GM23338 (cell line): ENCODE measurements at regions not wholly inside any gene's neighbourhood (a gene's known extent, or its start where the extent isn't known, plus 50 kb on each side); places are given as distances from the start of the nearest gene placed in this dataset.

Experiments used
- ATAC-seq: fragments of 200-7000 bp; cut with Tn5 transposase; 3 replicates; pipeline ENCODE4 v1.9.1; 2020
- DNase-seq: peaks from one replicate; pipeline ENCODE4 v3.0.0-alpha.2; 2015; ENCODE audit warnings: low spot score
- H2AFZ ChIP-seq: fragments of 200-600 bp; sonication (generic); 2 replicates; pipeline ENCODE4 v1.8.0; 2016; ENCODE audit warnings: antibody characterized with exemption, mild to moderate bottlenecking, moderate library complexity
- H3F3A ChIP-seq: fragments of 200-600 bp; sonication (generic); replicated peaks from 2 replicates; pipeline ENCODE4 v1.8.0; 2017; ENCODE audit warnings: antibody characterized with exemption, mixed run types, low read depth
- H3K27ac ChIP-seq: fragments of 200-600 bp; sonication (generic); 2 replicates; pipeline ENCODE4 v1.6.1; 2016; ENCODE audit warnings: low read depth
- H3K27me3 ChIP-seq: fragments of 200-600 bp; sonication (generic); 2 replicates; pipeline ENCODE4 v1.8.0; 2016; ENCODE audit warnings: mild to moderate bottlenecking, mixed run types, moderate library complexity; ENCODE audit not compliant: insufficient read depth
- H3K36me3 ChIP-seq: fragments of 200-600 bp; sonication (generic); 2 replicates; pipeline ENCODE4 v1.8.0; 2016; ENCODE audit warnings: mild to moderate bottlenecking; ENCODE audit not compliant: insufficient read depth
- H3K4me1 ChIP-seq: fragments of 200-600 bp; sonication (generic); 2 replicates; pipeline ENCODE4 v1.8.0; 2016; ENCODE audit warnings: mild to moderate bottlenecking, moderate library complexity; ENCODE audit not compliant: insufficient read depth
- H3K4me2 ChIP-seq: fragments of 200-600 bp; sonication (generic); 2 replicates; pipeline ENCODE4 v1.7.1; 2017; ENCODE audit warnings: mixed run types
- H3K4me3 ChIP-seq: fragments of 200-600 bp; sonication (generic); 2 replicates; pipeline ENCODE4 v1.6.1; 2016; ENCODE audit warnings: mixed run types
- H3K79me2 ChIP-seq: fragments of 200-600 bp; sonication (generic); replicated peaks from 2 replicates; pipeline ENCODE4 v1.8.0; 2017; ENCODE audit warnings: mild to moderate bottlenecking; ENCODE audit not compliant: insufficient read depth
- H3K9me2 ChIP-seq: fragments of 200-600 bp; sonication (generic); 2 replicates; pipeline ENCODE4 v1.8.0; 2017; ENCODE audit not compliant: insufficient read depth
- H4K20me1 ChIP-seq: fragments of 200-600 bp; sonication (generic); replicated peaks from 2 replicates; pipeline ENCODE4 v1.8.0; 2017; ENCODE audit warnings: mild to moderate bottlenecking; ENCODE audit not compliant: insufficient read depth
- H3K27ac Mint-ChIP-seq: 2 replicates; pipeline ENCODE4 v1.8.0; 2020; ENCODE audit warnings: inconsistent platforms, mild to moderate bottlenecking, moderate library complexity, mixed read lengths
- H3K27me3 Mint-ChIP-seq: 3 replicates; pipeline ENCODE4 v1.8.0; 2022; ENCODE audit warnings: low read depth, mild to moderate bottlenecking, moderate library complexity, mixed read lengths, inconsistent platforms; ENCODE audit not compliant: insufficient read depth, poor library complexity
- H3K36me3 Mint-ChIP-seq: 3 replicates; pipeline ENCODE4 v1.8.0; 2021; ENCODE audit warnings: low read depth, mild to moderate bottlenecking, inconsistent platforms, moderate library complexity, mixed read lengths
- H3K4me1 Mint-ChIP-seq: 3 replicates; pipeline ENCODE4 v1.8.0; 2020; ENCODE audit warnings: mild to moderate bottlenecking, inconsistent platforms, mixed read lengths
- H3K4me3 Mint-ChIP-seq: 3 replicates; pipeline ENCODE4 v1.8.0; 2021; ENCODE audit warnings: moderate library complexity, mild to moderate bottlenecking, inconsistent platforms, mixed read lengths
- H3K9me3 Mint-ChIP-seq: 3 replicates; pipeline ENCODE4 v1.8.0; 2020; ENCODE audit warnings: moderate library complexity, mild to moderate bottlenecking, inconsistent platforms, mixed read lengths
- CREB1 ChIP-seq: fragments of 250-450 bp; sonication (Bioruptor Pico); IDR thresholded peaks from 2 replicates; pipeline ENCODE4 v1.5.0; 2020; ENCODE audit warnings: low read depth, mild to moderate bottlenecking, moderate library complexity
- CTCF ChIP-seq, 2 experiments: fragments of 200-600 bp in 1 of 2; sonication (generic) in 1 of 2; conservative IDR thresholded peaks; 2 replicates each; pipeline versions ENCODE4 v1.5.1 to v1.6.1; 2016 to 2017; ENCODE audit warnings: antibody characterized with exemption in 2 of 2, low read depth in 2 of 2, mild to moderate bottlenecking in 2 of 2, moderate library complexity in 1 of 2
- EZH2 ChIP-seq: fragments of 200-600 bp; sonication (generic); IDR thresholded peaks from one replicate; pipeline ENCODE4 v1.8.0; 2017; ENCODE audit warnings: antibody characterized with exemption, mild to moderate bottlenecking, low read depth; ENCODE audit not compliant: unreplicated experiment
- EZH2phosphoT487 ChIP-seq: fragments of 200-600 bp; sonication (generic); IDR thresholded peaks from one replicate; pipeline ENCODE4 v1.8.1; 2018; ENCODE audit warnings: antibody characterized with exemption; ENCODE audit not compliant: unreplicated experiment
- JUNB ChIP-seq: IDR thresholded peaks from one replicate; pipeline ENCODE4 v1.6.1; 2016; ENCODE audit warnings: antibody characterized with exemption; ENCODE audit not compliant: unreplicated experiment
- NANOG ChIP-seq: IDR thresholded peaks from 2 replicates; pipeline ENCODE4 v1.6.1; 2016; ENCODE audit warnings: antibody characterized with exemption, borderline replicate concordance
- POLR2AphosphoS5 ChIP-seq: IDR thresholded peaks from 2 replicates; pipeline ENCODE4 v1.6.1; 2016; ENCODE audit warnings: antibody characterized with exemption, low read depth
- REST ChIP-seq: IDR thresholded peaks from one replicate; pipeline ENCODE4 v1.6.1; 2018; ENCODE audit warnings: antibody characterized with exemption; ENCODE audit not compliant: unreplicated experiment
- STAT1 ChIP-seq: IDR thresholded peaks from one replicate; pipeline ENCODE4 v1.6.1; 2016; ENCODE audit warnings: antibody characterized with exemption; ENCODE audit not compliant: unreplicated experiment
- ZNF114 ChIP-seq: fragments of 250-450 bp; sonication (Bioruptor Pico); IDR thresholded peaks from 2 replicates; pipeline ENCODE4 v1.5.0; 2020; ENCODE audit warnings: mild to moderate bottlenecking, moderate library complexity
- ZNF462 ChIP-seq: fragments of 250-450 bp; sonication (Bioruptor Pico); IDR thresholded peaks from 2 replicates; pipeline ENCODE4 v1.5.0; 2020; ENCODE audit warnings: mild to moderate bottlenecking, moderate library complexity

- TF ChIP-seq EZH2 (no peak), NANOG (no peak), CREB1 (CRISPR knock-in tag) (no peak), JUNB (no peak), CTCF (conservative IDR thresholded peaks at IDR 0.05; ENCODE audit: low read depth in 2 of 2) (no peak), STAT1 (no peak), POLR2AphosphoS5 (no peak)
These were observed 506.0 kb upstream of the CDH10 start (continued) for GRCh38 chr5:25150819-25151218.

- no peaks in the 10 kb centered on the region for H4K20me1 ChIP-seq
- ATAC-seq = peak; percentile 83
- no peaks in the 10 kb centered on the region for H3K79me2 ChIP-seq
- Mint-ChIP-seq H3K4me1 (peaks cover 4% of the 10 kb centered on the region; the same call in 2 of the 3 replicates), H3K27me3 (no peaks in the 10 kb centered on the region), H3K9me3 (peaks cover 11% of the 10 kb centered on the region), H3K4me3 (no peak overlapping the region), H3K27ac (no peak overlapping the region), H3K36me3 (peaks cover 8% of the 10 kb centered on the region)
- peak; percentile 57 for DNase-seq
- no peak overlapping the region for H3K27ac ChIP-seq
- H3K4me3 ChIP-seq = no peak overlapping the region
- no peaks in the 10 kb centered on the region for H3K36me3 ChIP-seq
- no peaks in the 10 kb centered on the region; the same call in 1 of the 2 replicates for H3K9me2 ChIP-seq
- H3K4me2 ChIP-seq = no peak overlapping the region
- H2AFZ ChIP-seq = peak overlapping the region; percentile 49
- H3F3A ChIP-seq = no peaks in the 10 kb centered on the region
- H3K27me3 ChIP-seq = no peaks in the 10 kb centered on the region
- H3K4me1 ChIP-seq = no peaks in the 10 kb centered on the region
- TF ChIP-seq REST = no peak
- peak; percentile 28 to 29; a peak in 3 of 4 replicates for TF ChIP-seq CTCF (conservative IDR thresholded peaks at IDR 0.05; ENCODE audit: low read depth in 2 of 2)
- no peak for TF ChIP-seq STAT1
- no peak for TF ChIP-seq EZH2
- no peak for TF ChIP-seq ZNF114 (CRISPR knock-in tag)
- no peak for TF ChIP-seq POLR2AphosphoS5
- TF ChIP-seq EZH2phosphoT487 = no peak
- TF ChIP-seq NANOG = no peak
- peak; percentile 74 for TF ChIP-seq ZNF462
- TF ChIP-seq CREB1 (CRISPR knock-in tag) = no peak
These were observed 483.8 kb upstream of the CDH10 start for GRCh38 chr5:25128606-25129005.
